B cell (primary cell): ENCODE measurements at regions not wholly inside any gene's neighbourhood (a gene's known extent, or its start where the extent isn't known, plus 50 kb on each side); places are given as distances from the start of the nearest gene placed in this dataset.

ENCODE experiments used
- ATAC-seq: fragments of 200-7000 bp; cut with Tn5 transposase; one replicate; pipeline ENCODE4 v1.10.0; 2021; ENCODE audit warnings: low read depth, mild to moderate bottlenecking, moderate number of reproducible peaks, moderate library complexity
- CTCF ChIA-PET: fragments of 350-600 bp; sonication (Branson Sonifier 250); formaldehyde crosslinking; loops from one replicate; lab custom pipeline; 2021; ENCODE audit warnings: antibody characterized with exemption, inconsistent platforms; lab: Charles Lee
- POLR2A ChIA-PET: fragments of 350-600 bp; sonication (Branson Sonifier 250); formaldehyde crosslinking; loops from one replicate; lab custom pipeline; 2021; ENCODE audit warnings: antibody characterized with exemption; lab: Charles Lee
- DNase-seq: peaks from one replicate; pipeline ENCODE4 v3.0.0; 2013
- H2AFZ ChIP-seq: 2 replicates; pipeline ENCODE4 v1.6.1; 2012; ENCODE audit warnings: mild to moderate bottlenecking, low read depth, low read length; ENCODE audit not compliant: insufficient read depth, poor library complexity, severe bottlenecking
- H3K27ac ChIP-seq, 2 donors: 1 replicate in 1 of 2; 2 replicates in 1 of 2; pipeline ENCODE4 v1.5.1; 2012 to 2013; ENCODE audit warnings: low read length in 2 of 2, mild to moderate bottlenecking in 2 of 2, moderate library complexity in 1 of 2
- H3K27me3 ChIP-seq, 4 experiments: fragments of 200-600 bp in 1 of 4; sonication (generic) in 1 of 4; replicated peaks in 1 of 4; 1 replicate in 2 of 4; 2 replicates in 2 of 4; pipeline versions ENCODE4 v1.6.1 to v1.7.0; 2013 to 2016; ENCODE audit warnings: low read length in 3 of 4, mild to moderate bottlenecking in 2 of 4, mixed read lengths in 1 of 4, moderate library complexity in 1 of 4; ENCODE audit not compliant: insufficient read depth in 4 of 4, control insufficient read depth in 3 of 4; ENCODE audit errors: control extremely low read depth in 1 of 4
- H3K36me3 ChIP-seq, 2 experiments: replicated peaks in 1 of 2; 1 replicate in 1 of 2; 2 replicates in 1 of 2; pipeline versions ENCODE4 v1.6.1 to v1.7.1; 2013; ENCODE audit warnings: low read length in 1 of 2; ENCODE audit not compliant: insufficient read depth in 2 of 2, control insufficient read depth in 1 of 2; ENCODE audit errors: control extremely low read depth in 1 of 2, extremely low read depth in 1 of 2
- H3K4me1 ChIP-seq, 2 donors: fragments of 200-600 bp in 1 of 2; sonication (generic) in 1 of 2; 1 replicate in 1 of 2; 2 replicates in 1 of 2; pipeline versions ENCODE4 v1.5.1 to v1.6.1; 2013 to 2017; ENCODE audit warnings: low read length in 2 of 2; ENCODE audit not compliant: control insufficient read depth in 2 of 2, insufficient read depth in 2 of 2
- H3K4me2 ChIP-seq: replicated peaks from 2 replicates; pipeline ENCODE3; 2012; ENCODE audit warnings: mild to moderate bottlenecking, low read depth, low read length; ENCODE audit not compliant: poor library complexity, severe bottlenecking
- H3K4me3 ChIP-seq, 5 experiments: fragments of 200-600 bp in 1 of 5; sonication (generic) in 1 of 5; 1 replicate in 3 of 5; 2 replicates in 2 of 5; pipeline versions ENCODE4 v1.5.1 to v1.7.0; 2011 to 2016; ENCODE audit warnings: low read length in 4 of 5, mild to moderate bottlenecking in 4 of 5, low read depth in 2 of 5, control low read depth in 1 of 5, moderate library complexity in 1 of 5; ENCODE audit not compliant: insufficient read depth in 1 of 5; ENCODE audit errors: control extremely low read depth in 1 of 5, extremely low read depth in 1 of 5
- H3K79me2 ChIP-seq: fragments of 200-600 bp; sonication (generic); one replicate; pipeline ENCODE4 v1.6.0; 2016; ENCODE audit warnings: low read length; ENCODE audit not compliant: control insufficient read depth, insufficient read depth
- H3K9ac ChIP-seq: fragments of 200-600 bp; sonication (generic); 2 replicates; pipeline ENCODE4 v1.6.1; 2017; ENCODE audit warnings: mild to moderate bottlenecking, low read length, moderate library complexity
- H3K9me3 ChIP-seq, 3 donors: one replicate each; pipeline versions ENCODE4 v1.6.1 to v1.7.1; 2013; ENCODE audit warnings: low read length in 2 of 3; ENCODE audit not compliant: control insufficient read depth in 2 of 3, insufficient read depth in 1 of 3; ENCODE audit errors: control extremely low read depth in 1 of 3
- H4K20me1 ChIP-seq: 2 replicates; pipeline ENCODE4 v1.6.0; 2012; ENCODE audit warnings: mild to moderate bottlenecking, low read length; ENCODE audit not compliant: insufficient read depth, control insufficient read depth, poor library complexity, severe bottlenecking
- H3K27ac Mint-ChIP-seq: one replicate; pipeline ENCODE4 v1.8.0; 2021; ENCODE audit warnings: mixed read lengths
- H3K27me3 Mint-ChIP-seq: one replicate; pipeline ENCODE4 v1.8.0; 2021; ENCODE audit warnings: mixed read lengths
- H3K4me1 Mint-ChIP-seq: one replicate; pipeline ENCODE4 v1.8.0; 2021; ENCODE audit warnings: mixed read lengths
- H3K4me3 Mint-ChIP-seq: one replicate; pipeline ENCODE4 v1.8.0; 2021; ENCODE audit warnings: mixed read lengths
- H3K9me3 Mint-ChIP-seq: one replicate; pipeline ENCODE4 v1.8.0; 2022; ENCODE audit warnings: mixed read lengths; ENCODE audit not compliant: insufficient read depth
- CTCF ChIP-seq: fragments of 200-600 bp; IDR thresholded peaks from one replicate; pipeline ENCODE4 v1.8.0; 2022; ENCODE audit warnings: antibody characterized with exemption, mild to moderate bottlenecking
- EZH2 ChIP-seq: IDR thresholded peaks from 2 replicates; pipeline ENCODE4 v1.6.1; 2012; ENCODE audit warnings: borderline replicate concordance, low read depth, mild to moderate bottlenecking, moderate library complexity, low read length; ENCODE audit not compliant: insufficient read depth, poor library complexity, severe bottlenecking
- WGBS: methylation state at CpG from one replicate; pipeline ENCODE4 v1.1.5; 2013; ENCODE audit warnings: missing lambda C conversion rate; ENCODE audit not compliant: insufficient coverage; 5-methylcytosine and 5-hydroxymethylcytosine counted together
- intact Hi-C: fragments of 100-400 bp; cut with micrococcal nuclease; formaldehyde crosslinking; loops from one replicate; pipeline ENCODE4 v1.10.0; 2022

DNA sequence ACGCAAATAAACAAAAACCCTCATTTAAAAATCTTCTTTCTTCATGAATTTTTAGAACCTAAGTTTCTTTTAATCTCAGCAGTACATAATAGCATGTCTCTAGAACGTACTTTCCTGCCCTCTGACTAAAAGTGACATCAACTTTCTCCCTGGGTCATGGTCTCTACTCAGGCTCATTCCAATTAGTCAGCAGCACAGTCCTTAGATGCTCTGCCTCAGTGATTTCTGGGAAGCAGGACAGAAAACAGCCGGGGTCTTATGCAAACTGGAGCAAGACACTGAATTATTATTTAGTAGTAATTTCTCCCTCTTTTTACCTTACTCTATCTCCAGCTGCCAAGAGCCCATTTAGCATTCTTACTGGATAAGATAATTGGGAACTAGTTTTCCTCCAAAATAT is 365.2 kb downstream of the TUSC7 start:
- Mint-ChIP-seq H3K4me3 (no peak overlapping the region), H3K27ac (no peak overlapping the region), H3K9me3 (no peaks in the 10 kb centered on the region), H3K27me3 (no peaks in the 10 kb centered on the region), H3K4me1 (no peaks in the 10 kb centered on the region)
- Histone ChIP-seq H3K79me2 (no peaks in the 10 kb centered on the region), H4K20me1 (no peaks in the 10 kb centered on the region), H3K36me3 (no peaks in the 10 kb centered on the region), H3K4me3 (no peak overlapping the region), H3K9ac (no peak overlapping the region), H3K27me3 (no peaks in the 10 kb centered on the region), H3K4me1 (no peaks in the 10 kb centered on the region), H3K9me3 (no peaks in the 10 kb centered on the region), H3K27ac (no peak overlapping the region), H3K4me2 (no peak overlapping the region), H2AFZ (no peak overlapping the region)
- intact Hi-C loops = no loop called here
- ATAC-seq = no peak
- ChIA-PET POLR2A (no interaction called here), CTCF (no interaction called here)
- no peak for DNase-seq
- WGBS = 69% methylated on average over 2 of the region's 3 CpGs
- TF ChIP-seq CTCF = no peak

DNA sequence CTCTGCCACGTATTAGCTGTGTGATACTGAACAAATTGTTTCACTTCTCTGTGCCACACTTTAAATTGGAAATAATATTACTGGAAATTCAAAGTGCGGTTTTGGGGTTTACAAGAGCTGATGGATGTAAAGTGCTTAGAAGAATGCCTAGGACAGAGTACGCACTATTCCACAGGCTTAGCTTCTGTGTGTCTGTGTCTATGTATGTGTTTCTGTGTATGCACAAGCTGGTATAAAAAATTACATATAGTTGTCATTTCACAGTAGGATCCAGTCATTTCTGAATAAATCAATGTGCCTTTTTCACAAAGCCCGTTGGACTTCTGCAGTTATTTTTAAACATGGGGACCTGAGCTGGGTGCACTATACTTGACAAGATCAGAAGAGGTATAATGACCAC is 370.4 kb downstream of the TUSC7 start:
- Mint-ChIP-seq H3K27ac (no peak overlapping the region), H3K27me3 (no peaks in the 10 kb centered on the region), H3K4me1 (no peaks in the 10 kb centered on the region), H3K4me3 (no peak overlapping the region), H3K9me3 (no peaks in the 10 kb centered on the region)
- H3K9ac ChIP-seq = no peak overlapping the region
- CTCF ChIA-PET = no interaction called here
- H3K9me3 ChIP-seq = no peaks in the 10 kb centered on the region
- DNase-seq (no peak), ATAC-seq (no peak)
- no peaks in the 10 kb centered on the region for H3K79me2 ChIP-seq
- no peaks in the 10 kb centered on the region for H3K4me1 ChIP-seq
- H3K36me3 ChIP-seq = no peaks in the 10 kb centered on the region
- no peaks in the 10 kb centered on the region for H3K27me3 ChIP-seq
- WGBS = 88% methylated on average over 1 of the region's 4 CpGs
- intact Hi-C loops = no loop called here
- no peaks in the 10 kb centered on the region for H4K20me1 ChIP-seq
- H2AFZ ChIP-seq = no peak overlapping the region
- H3K27ac ChIP-seq = no peak overlapping the region
- H3K4me2 ChIP-seq = no peak overlapping the region
- TF ChIP-seq EZH2 (no peak), CTCF (no peak)
- POLR2A ChIA-PET = no interaction called here
- no peak overlapping the region for H3K4me3 ChIP-seq
